ENCODE measurements at regions not wholly inside any gene's neighbourhood (a gene's known extent, or its start where the extent isn't known, plus 50 kb on each side); places are given as distances from the start of the nearest gene placed in this dataset.

DNA sequence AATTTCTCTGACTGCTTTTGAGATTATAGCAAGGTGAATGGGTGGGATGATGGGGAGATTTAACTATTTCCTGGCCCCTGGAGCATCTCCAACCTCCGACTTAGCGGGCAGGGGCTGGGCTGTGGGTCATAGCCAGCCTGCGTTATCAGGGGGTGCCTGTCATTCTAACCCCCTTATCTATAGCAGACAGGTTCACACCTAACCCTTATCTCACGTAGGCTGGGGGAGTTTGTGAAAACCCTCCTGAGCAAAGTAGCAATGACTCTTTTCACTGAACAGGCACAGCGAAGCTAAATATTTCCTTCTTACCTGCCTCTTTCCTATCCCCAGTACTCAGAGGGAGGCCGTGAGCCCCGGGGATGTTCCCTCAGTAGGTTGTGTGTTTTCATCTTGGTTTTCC, 511.4 kb upstream of the B3GAT1 start:
- DNase-seq (ENCODE audit: low spot score): no peak
- in situ Hi-C loops (cut with HindIII; ENCODE audit: low sequenced_read_pairs): no loop called here

DNA sequence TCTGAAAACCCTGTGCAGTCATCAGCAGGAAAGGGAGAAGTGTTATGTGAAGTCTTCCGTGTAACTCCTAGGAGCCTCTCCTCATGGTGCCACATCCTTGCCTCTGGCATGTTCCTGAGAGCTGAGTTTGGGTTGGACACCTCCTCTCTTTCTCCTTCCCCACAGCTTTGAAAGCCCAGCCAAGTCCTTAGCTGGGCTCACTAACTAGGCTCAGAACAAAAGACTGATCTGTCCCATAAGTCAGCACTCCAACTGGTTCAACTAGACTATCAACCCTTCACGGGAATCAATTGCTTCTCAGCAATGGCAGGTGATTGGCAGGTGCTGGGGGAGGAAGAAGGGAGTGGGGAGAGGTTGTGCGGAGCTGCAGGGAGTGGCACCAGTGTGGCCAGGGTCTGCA, 509.9 kb upstream of the B3GAT1 start:
- no peak for DNase-seq (ENCODE audit: low spot score)
- in situ Hi-C loops (cut with HindIII; ENCODE audit: low sequenced_read_pairs): no loop called here

DNA sequence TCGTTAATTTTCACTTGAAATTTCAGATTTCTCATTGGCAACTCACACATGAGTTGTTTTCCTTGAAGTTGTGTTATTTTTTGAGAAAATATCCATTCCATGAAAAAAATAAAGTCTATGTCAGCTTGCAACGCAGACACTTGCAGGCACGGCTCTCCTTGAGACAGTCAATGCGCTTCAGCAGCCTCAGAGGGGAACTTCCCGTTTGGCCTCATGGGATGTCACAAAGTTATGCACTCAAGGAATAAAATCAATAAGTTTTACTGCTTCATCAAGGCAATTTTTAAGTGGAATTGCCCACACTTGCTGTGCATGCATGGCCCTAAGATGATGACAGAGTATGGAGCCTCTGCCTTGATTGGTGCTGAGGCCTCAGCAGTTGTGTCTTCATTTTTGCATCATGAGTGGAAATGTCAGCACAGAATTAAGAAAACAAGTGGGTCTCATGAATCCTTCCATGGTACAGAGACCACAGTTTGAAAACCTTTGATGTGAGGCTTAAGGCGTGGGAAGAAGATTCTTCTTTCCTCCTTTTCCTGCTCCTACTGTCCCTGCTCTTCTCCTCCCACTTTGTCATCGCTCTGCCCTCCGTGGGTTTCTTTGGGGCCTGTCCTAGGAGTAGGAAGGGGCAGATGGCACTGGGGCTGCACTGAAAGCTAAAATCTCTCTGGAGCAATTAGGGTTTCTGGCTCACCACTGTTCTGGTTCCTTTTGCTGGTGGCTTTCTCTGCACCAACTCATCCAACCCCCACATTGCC, 509.0 kb upstream of the B3GAT1 start:
- no peak for DNase-seq (ENCODE audit: low spot score)
- in situ Hi-C loops (cut with HindIII; ENCODE audit: low sequenced_read_pairs): no loop called here

- no peak for DNase-seq (ENCODE audit: low spot score)
- in situ Hi-C loops (cut with HindIII; ENCODE audit: low sequenced_read_pairs): no loop called here
Measured at GRCh38 chr11:134916421-134917213, 504.6 kb upstream of the B3GAT1 start.

- in situ Hi-C loops (cut with HindIII; ENCODE audit: low sequenced_read_pairs): no loop called here
- DNase-seq (ENCODE audit: low spot score): no peak
Measured at GRCh38 chr11:134915881-134916280, 503.8 kb upstream of the B3GAT1 start.

GRCh38 chr11:134915212-134915611, 503.2 kb upstream of the B3GAT1 start:
- no peak for DNase-seq (ENCODE audit: low spot score)
- in situ Hi-C loops (cut with HindIII; ENCODE audit: low sequenced_read_pairs): no loop called here

DNA sequence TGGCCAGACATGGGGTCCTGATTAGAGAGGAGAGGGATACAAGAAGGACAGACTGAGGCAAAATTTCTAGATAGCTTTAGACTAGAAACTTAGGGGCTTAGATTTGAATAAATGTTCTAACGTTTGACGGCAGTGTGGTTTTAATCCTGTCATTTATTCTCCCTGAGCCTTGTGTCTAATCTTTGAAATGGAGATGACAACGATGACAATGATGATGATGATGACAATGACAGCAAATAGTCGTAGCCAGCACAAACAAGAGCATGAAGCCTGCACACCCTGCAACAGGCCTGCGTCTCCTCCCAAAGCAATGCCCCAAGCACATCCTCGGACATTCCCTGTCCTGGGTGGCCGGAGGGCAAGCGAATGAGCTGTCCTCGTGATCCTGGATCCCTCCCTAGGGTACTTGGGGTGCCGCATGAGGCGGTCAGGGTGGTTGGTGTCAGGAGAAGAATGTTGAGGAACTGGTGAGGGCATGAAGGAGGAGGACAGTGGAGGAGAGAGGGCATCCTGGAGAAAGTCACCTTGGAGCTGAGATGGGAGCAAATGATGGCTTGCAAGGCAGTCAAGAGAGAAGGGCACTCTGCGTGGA, 502.1 kb upstream of the B3GAT1 start:
- in situ Hi-C loops (cut with HindIII; ENCODE audit: low sequenced_read_pairs): no loop called here
- no peak for DNase-seq (ENCODE audit: low spot score)

GRCh38 chr11:134913391-134913790, 501.3 kb upstream of the B3GAT1 start:
- no peak for DNase-seq (ENCODE audit: low spot score)

GRCh38 chr11:134911514-134912180, 499.6 kb upstream of the B3GAT1 start:
- in situ Hi-C loops (cut with HindIII; ENCODE audit: low sequenced_read_pairs): no loop called here
- DNase-seq (ENCODE audit: low spot score): no peak

More at GRCh38 chr11:134913391-134913790, 501.3 kb upstream of the B3GAT1 start:
- in situ Hi-C loops (cut with HindIII; ENCODE audit: low sequenced_read_pairs): no loop called here

GRCh38 chr11:134908583-134908982, 496.5 kb upstream of the B3GAT1 start:
- in situ Hi-C loops (cut with HindIII; ENCODE audit: low sequenced_read_pairs): no loop called here
- DNase-seq (ENCODE audit: low spot score): no peak

DNA sequence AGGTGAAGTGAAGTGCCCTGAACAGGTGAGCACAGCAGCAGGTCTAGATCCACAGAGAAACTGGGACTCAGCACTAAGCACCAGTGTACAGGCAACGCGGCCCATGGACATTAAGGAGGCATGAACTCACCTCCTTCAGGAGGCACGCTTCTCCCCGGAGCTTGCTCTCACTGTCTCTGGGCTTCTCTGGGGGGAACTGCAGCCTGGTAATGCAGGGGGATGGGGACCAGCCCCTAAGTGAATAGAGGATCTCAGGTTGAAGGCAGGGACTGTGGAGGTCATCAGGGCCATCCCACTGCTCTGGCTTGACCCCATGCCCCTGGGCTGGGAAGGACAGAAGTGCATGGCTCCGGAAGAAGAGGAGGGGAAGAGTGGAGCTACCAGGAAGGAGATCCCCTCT, 495.6 kb upstream of the B3GAT1 start:
- no peak for DNase-seq (ENCODE audit: low spot score)
- in situ Hi-C loops (cut with HindIII; ENCODE audit: low sequenced_read_pairs): no loop called here

DNA sequence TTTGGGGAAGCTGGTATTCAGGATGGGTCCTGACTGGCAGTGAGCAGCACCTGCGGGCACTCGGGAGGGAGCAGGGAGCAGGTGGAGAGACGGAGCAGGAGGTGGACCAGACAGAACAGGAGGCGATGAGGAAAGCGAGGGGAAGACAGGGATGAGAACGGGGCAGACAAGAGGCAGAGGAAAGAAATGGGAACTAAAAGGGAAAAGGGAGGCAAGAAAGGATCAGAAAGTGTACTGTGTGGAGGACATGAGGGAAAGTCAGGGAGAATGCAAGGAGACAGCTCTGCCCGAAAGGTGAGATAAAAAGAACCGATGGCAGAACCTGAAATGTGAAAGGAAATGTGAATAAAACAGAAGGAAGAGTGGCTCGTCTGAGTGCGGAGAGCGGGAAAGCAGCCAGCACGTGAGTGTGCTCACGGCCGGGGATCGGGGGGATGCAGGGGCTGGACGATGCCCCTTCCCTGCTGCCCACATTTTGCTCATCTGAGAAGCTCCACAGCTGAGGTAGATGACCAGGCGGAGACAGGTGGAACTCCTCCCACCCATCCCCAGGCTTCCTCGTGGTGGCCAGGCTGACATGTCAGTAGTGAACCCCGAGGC, 494.4 kb upstream of the B3GAT1 start:
- in situ Hi-C loops (cut with HindIII; ENCODE audit: low sequenced_read_pairs): no loop called here
- DNase-seq (ENCODE audit: low spot score): no peak

DNA sequence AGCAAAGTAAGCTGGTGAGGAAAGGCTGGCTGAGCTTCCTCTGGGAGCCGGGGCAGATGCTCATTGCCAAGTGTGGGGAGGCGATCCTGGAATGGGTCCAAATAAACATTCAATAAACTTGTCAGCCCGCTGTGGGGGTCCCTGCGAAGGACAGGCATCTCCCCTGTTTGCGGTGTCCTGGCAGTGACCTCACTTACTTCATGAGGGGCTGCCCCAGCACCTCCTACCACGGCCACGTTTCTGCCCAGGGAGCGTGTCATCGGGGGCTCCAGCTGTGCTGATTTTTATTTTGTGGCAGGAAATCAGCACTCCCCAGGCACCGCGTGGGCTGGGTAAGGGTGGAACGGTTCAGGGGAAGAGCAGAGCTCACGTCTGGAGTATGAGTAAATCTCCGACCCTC, 493.9 kb upstream of the B3GAT1 start:
- in situ Hi-C loops (cut with HindIII; ENCODE audit: low sequenced_read_pairs): no loop called here

GRCh38 chr11:134905517-134905916, 493.5 kb upstream of the B3GAT1 start:
- in situ Hi-C loops (cut with HindIII; ENCODE audit: low sequenced_read_pairs): no loop called here
- no peak for DNase-seq (ENCODE audit: low spot score)

More for the DNA sequence above, 493.9 kb upstream of the B3GAT1 start:
- no peak for DNase-seq (ENCODE audit: low spot score)

DNA sequence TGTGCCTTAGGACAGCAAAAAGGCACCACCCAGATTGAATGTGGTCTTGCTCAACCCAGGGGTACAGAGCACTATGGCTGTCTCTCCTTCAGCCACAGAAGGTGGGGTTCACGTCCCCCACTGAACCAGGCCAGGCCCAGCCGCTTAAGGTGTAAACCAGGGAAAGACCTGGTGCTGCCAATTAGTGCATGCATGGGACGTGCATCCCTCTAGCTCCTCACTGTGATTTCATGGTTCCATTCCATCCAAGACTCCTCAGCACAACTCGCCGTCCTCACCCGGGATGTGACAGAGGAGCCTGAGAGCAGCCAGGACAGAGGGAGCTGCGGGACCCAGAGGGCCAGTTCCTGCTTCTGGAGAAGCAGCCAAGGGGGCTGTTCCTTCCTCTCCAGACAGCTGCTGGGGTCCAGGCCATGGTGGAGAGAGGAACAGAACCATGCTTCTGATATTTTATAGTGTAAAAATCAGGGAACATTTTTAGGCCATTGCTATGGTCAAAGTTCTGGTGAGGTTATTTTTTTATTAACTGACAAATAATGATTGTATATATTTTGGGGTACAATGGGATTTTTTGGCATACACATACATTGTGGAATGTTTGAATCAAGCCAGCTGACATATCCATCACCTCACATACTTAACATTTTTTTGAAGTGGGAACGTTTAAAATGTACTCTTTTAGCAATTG, 492.2 kb upstream of the B3GAT1 start:
- in situ Hi-C loops (cut with HindIII; ENCODE audit: low sequenced_read_pairs): no loop called here
- DNase-seq (ENCODE audit: low spot score): no peak

DNA sequence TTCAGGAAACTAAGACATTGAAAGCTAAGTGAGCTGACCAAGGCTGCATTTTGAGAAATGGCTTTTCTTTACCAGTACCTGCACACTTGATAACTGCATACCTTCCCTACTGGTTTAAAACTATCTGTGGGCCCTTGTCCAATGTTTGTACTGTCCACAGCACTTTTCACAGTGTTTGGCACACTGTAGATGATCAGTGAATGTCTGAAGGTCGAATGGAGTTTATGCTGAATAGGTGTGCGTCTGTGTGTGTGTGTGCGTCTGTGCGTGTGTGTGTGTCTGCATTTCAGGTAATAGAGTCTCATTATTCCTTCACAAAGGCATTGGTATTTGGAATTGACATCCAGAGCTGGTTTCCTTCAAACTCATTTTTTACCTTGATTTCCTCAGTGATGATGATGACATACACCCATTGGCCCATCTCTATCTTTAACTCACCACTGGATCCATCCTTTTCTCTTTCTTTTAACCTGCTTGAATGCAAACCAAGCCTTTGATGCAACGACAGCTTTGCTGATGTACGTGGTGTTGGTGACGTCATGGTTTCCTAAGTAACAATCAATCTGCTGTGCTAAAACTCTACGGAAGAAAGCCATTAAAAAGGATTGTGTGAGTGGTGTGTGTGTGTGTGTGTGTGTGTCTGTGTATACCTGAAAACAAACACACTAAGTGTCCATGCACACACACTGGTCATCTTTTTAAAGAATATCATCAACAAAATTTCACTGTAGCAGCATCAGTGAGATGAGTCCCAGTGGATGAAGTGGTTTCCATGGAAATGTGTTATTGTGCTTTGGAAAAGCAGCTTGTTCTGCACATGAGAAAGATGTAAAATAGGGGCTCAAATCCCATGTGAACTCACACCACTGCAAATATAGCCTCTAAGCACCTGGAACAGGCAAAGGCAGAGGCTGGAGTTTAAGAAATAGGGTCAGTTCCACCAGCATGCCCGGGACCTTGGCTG, 490.2 kb upstream of the B3GAT1 start:
- no peak for DNase-seq (ENCODE audit: low spot score)
- in situ Hi-C loops (cut with HindIII; ENCODE audit: low sequenced_read_pairs): no loop called here

- DNase-seq (ENCODE audit: low spot score): no peak
- in situ Hi-C loops (cut with HindIII; ENCODE audit: low sequenced_read_pairs): no loop called here
Measured at GRCh38 chr11:134901542-134901941, 489.5 kb upstream of the B3GAT1 start.
